CD4-positive, alpha-beta T cell (primary cell): ENCODE measurements at regions not wholly inside any gene's neighbourhood (a gene's known extent, or its start where the extent isn't known, plus 50 kb on each side); places are given as distances from the start of the nearest gene placed in this dataset.

ENCODE experiments used
- ATAC-seq: fragments of 200-7000 bp; cut with Tn5 transposase; one replicate; pipeline ENCODE4 v1.10.0; 2022; ENCODE audit warnings: mild to moderate bottlenecking; ENCODE audit not compliant: poor library complexity
- CTCF ChIA-PET: fragments of 350-600 bp; sonication (Branson Sonifier 250); formaldehyde crosslinking; loops from one replicate; lab custom pipeline; 2021; ENCODE audit warnings: antibody characterized with exemption, inconsistent platforms; lab: Charles Lee
- POLR2A ChIA-PET: fragments of 350-600 bp; sonication (Branson Sonifier 250); formaldehyde crosslinking; loops from one replicate; lab custom pipeline; 2021; ENCODE audit warnings: antibody characterized with exemption, inconsistent platforms; lab: Charles Lee
- DNase-seq, 14 experiments: peaks; one replicate each; pipeline ENCODE4 v3.0.0-alpha.2; 2013 to 2020; ENCODE audit warnings: mixed read lengths in 2 of 14
- H3K27ac ChIP-seq, 2 donors: one replicate each; pipeline versions ENCODE4 v1.5.1 to v1.7.0; 2013; ENCODE audit warnings: low read length in 2 of 2, low read depth in 1 of 2, mild to moderate bottlenecking in 1 of 2
- H3K27me3 ChIP-seq, 2 experiments: 1 replicate in 1 of 2; 2 replicates in 1 of 2; pipeline versions ENCODE4 v1.6.1 to v1.7.0; 2013; ENCODE audit warnings: low read length in 2 of 2, control low read depth in 1 of 2, mild to moderate bottlenecking in 1 of 2, moderate library complexity in 1 of 2; ENCODE audit not compliant: insufficient read depth in 2 of 2, control insufficient read depth in 1 of 2
- H3K36me3 ChIP-seq: one replicate; pipeline ENCODE4 v1.6.1; 2013; ENCODE audit warnings: low read length, control low read depth; ENCODE audit not compliant: insufficient read depth
- H3K4me1 ChIP-seq: one replicate; pipeline ENCODE4 v1.6.1; 2013; ENCODE audit warnings: low read length, control low read depth; ENCODE audit not compliant: insufficient read depth
- H3K4me3 ChIP-seq: one replicate; pipeline ENCODE4 v1.5.1; 2013; ENCODE audit warnings: mild to moderate bottlenecking, low read length, moderate library complexity
- H3K9me3 ChIP-seq, 2 experiments: 1 replicate in 1 of 2; 2 replicates in 1 of 2; pipeline versions ENCODE4 v1.6.1 to v1.7.0; 2013; ENCODE audit warnings: low read length in 2 of 2, mild to moderate bottlenecking in 2 of 2, control low read depth in 1 of 2, moderate library complexity in 1 of 2; ENCODE audit not compliant: control insufficient read depth in 1 of 2, insufficient read depth in 1 of 2
- H3K27ac Mint-ChIP-seq: one replicate; pipeline ENCODE4 v1.8.0; 2020; ENCODE audit warnings: mixed read lengths
- H3K27me3 Mint-ChIP-seq: one replicate; pipeline ENCODE4 v1.8.0; 2021; ENCODE audit warnings: mixed read lengths
- H3K36me3 Mint-ChIP-seq: one replicate; pipeline ENCODE4 v1.8.0; 2021; ENCODE audit warnings: low read depth, mixed read lengths
- H3K4me1 Mint-ChIP-seq: one replicate; pipeline ENCODE4 v1.8.0; 2021; ENCODE audit warnings: low read depth, mixed read lengths
- H3K4me3 Mint-ChIP-seq: one replicate; pipeline ENCODE4 v1.8.0; 2020; ENCODE audit warnings: mild to moderate bottlenecking, mixed read lengths
- H3K9me3 Mint-ChIP-seq: one replicate; pipeline ENCODE4 v1.8.0; 2020; ENCODE audit warnings: mixed read lengths
- CTCF ChIP-seq: fragments of 200-600 bp; IDR thresholded peaks from one replicate; pipeline ENCODE4 v1.8.0; 2022; ENCODE audit warnings: antibody characterized with exemption, mild to moderate bottlenecking
- intact Hi-C, 2 experiments: fragments of 100-400 bp; cut with DNase I in 1 of 2; cut with micrococcal nuclease in 1 of 2; formaldehyde crosslinking; loops; one replicate each; pipeline versions ENCODE4 v1.15.1 to v1.9.0; 2023 to 2025; cut with DNase I, micrococcal nuclease

- no peaks in the 10 kb centered on the region for H3K27me3 ChIP-seq
- POLR2A ChIA-PET, result no interaction called here
- Mint-ChIP-seq H3K9me3 (peaks cover 4% of the 10 kb centered on the region), H3K36me3 (no peaks in the 10 kb centered on the region), H3K4me3 (no peak overlapping the region), H3K27me3 (peaks cover 18% of the 10 kb centered on the region), H3K4me1 (peaks cover 13% of the 10 kb centered on the region), H3K27ac (no peak overlapping the region)
- CTCF ChIA-PET, result no interaction called here
- peaks cover 5% of the 10 kb centered on the region for H3K4me1 ChIP-seq
- intact Hi-C loops, result no loop called here
- H3K27ac ChIP-seq, result no peak overlapping the region
- H3K9me3 ChIP-seq, result no peaks in the 10 kb centered on the region
- DNase-seq, result no peak
- ATAC-seq, result no peak
- TF ChIP-seq CTCF, result no peak
- H3K36me3 ChIP-seq, result no peaks in the 10 kb centered on the region
- no peak overlapping the region for H3K4me3 ChIP-seq
Observed at GRCh38 chr7:24409431-24410024, 125.5 kb downstream of the NPY start.

- Histone ChIP-seq H3K4me1 (peaks cover 2% of the 10 kb centered on the region), H3K36me3 (no peaks in the 10 kb centered on the region), H3K9me3 (no peaks in the 10 kb centered on the region), H3K27me3 (no peaks in the 10 kb centered on the region), H3K4me3 (no peak overlapping the region), H3K27ac (no peak overlapping the region)
- DNase-seq (no peak), ATAC-seq (no peak)
- Mint-ChIP-seq H3K27ac (no peak overlapping the region), H3K4me3 (no peak overlapping the region), H3K9me3 (peaks cover 4% of the 10 kb centered on the region), H3K4me1 (peaks cover 3% of the 10 kb centered on the region), H3K36me3 (no peaks in the 10 kb centered on the region), H3K27me3 (peaks cover 18% of the 10 kb centered on the region)
- CTCF ChIA-PET, result no interaction called here
- intact Hi-C loops, result no loop called here
- TF ChIP-seq CTCF, result no peak
- POLR2A ChIA-PET, result no interaction called here
Observed at GRCh38 chr7:24411226-24411625, 127.2 kb downstream of the NPY start.

GRCh38 chr7:24417526-24418120, 133.6 kb downstream of the NPY start:
- no peak overlapping the region for H3K27ac Mint-ChIP-seq
- Histone ChIP-seq H3K4me3 (no peak overlapping the region), H3K27me3 (no peaks in the 10 kb centered on the region), H3K4me1 (no peaks in the 10 kb centered on the region), H3K9me3 (no peaks in the 10 kb centered on the region), H3K36me3 (no peaks in the 10 kb centered on the region), H3K27ac (no peak overlapping the region)
- H3K4me1 Mint-ChIP-seq, result no peaks in the 10 kb centered on the region
- CTCF ChIA-PET, result no interaction called here
- H3K36me3 Mint-ChIP-seq, result no peaks in the 10 kb centered on the region
- POLR2A ChIA-PET, result no interaction called here
- no peak for TF ChIP-seq CTCF
- H3K9me3 Mint-ChIP-seq, result peaks cover 4% of the 10 kb centered on the region
- H3K27me3 Mint-ChIP-seq, result peaks cover 5% of the 10 kb centered on the region
- intact Hi-C loops, result no loop called here
- no peak for DNase-seq
- H3K4me3 Mint-ChIP-seq, result no peak overlapping the region
- no peak for ATAC-seq
